H1 (cell line): ENCODE measurements at regions not wholly inside any gene's neighbourhood (a gene's known extent, or its start where the extent isn't known, plus 50 kb on each side); places are given as distances from the start of the nearest gene placed in this dataset.

Experiments
- TF ChIP-seq, protein P1 (sequence below): fragments of 300-600 bp; sonication (generic); IDR thresholded peaks from 2 replicates; pipeline ENCODE4 v1.7.1; 2012; ENCODE audit warnings: low read length, moderate library complexity, mild to moderate bottlenecking, inconsistent platforms; ENCODE audit not compliant: insufficient replicate concordance
- TF ChIP-seq, protein P2 (sequence below): IDR thresholded peaks from 2 replicates; pipeline ENCODE4 v1.6.1; 2012; ENCODE audit warnings: low read length, inconsistent platforms

DNA sequence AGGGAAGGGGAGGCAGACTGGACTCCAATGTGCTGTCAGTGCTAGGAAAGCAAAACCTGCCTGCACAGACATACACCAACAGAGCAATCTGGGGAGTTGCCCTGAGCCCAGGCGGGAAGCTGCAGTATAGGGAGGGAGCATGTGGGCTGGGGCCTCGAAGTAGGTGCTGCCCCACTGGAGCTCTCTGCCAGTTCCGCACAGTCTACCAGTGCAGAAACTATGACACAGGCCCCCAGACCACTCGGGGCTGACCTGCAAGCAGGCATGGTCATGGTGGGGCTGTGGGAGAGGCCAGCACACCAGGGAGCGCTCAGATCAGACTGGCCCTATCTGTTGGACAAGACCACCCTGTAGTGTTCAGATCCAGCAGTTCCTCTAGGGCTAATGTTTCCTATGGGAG is 344.1 kb upstream of the TRAM1L1 start (continued):
- TF ChIP-seq, protein P1, sequence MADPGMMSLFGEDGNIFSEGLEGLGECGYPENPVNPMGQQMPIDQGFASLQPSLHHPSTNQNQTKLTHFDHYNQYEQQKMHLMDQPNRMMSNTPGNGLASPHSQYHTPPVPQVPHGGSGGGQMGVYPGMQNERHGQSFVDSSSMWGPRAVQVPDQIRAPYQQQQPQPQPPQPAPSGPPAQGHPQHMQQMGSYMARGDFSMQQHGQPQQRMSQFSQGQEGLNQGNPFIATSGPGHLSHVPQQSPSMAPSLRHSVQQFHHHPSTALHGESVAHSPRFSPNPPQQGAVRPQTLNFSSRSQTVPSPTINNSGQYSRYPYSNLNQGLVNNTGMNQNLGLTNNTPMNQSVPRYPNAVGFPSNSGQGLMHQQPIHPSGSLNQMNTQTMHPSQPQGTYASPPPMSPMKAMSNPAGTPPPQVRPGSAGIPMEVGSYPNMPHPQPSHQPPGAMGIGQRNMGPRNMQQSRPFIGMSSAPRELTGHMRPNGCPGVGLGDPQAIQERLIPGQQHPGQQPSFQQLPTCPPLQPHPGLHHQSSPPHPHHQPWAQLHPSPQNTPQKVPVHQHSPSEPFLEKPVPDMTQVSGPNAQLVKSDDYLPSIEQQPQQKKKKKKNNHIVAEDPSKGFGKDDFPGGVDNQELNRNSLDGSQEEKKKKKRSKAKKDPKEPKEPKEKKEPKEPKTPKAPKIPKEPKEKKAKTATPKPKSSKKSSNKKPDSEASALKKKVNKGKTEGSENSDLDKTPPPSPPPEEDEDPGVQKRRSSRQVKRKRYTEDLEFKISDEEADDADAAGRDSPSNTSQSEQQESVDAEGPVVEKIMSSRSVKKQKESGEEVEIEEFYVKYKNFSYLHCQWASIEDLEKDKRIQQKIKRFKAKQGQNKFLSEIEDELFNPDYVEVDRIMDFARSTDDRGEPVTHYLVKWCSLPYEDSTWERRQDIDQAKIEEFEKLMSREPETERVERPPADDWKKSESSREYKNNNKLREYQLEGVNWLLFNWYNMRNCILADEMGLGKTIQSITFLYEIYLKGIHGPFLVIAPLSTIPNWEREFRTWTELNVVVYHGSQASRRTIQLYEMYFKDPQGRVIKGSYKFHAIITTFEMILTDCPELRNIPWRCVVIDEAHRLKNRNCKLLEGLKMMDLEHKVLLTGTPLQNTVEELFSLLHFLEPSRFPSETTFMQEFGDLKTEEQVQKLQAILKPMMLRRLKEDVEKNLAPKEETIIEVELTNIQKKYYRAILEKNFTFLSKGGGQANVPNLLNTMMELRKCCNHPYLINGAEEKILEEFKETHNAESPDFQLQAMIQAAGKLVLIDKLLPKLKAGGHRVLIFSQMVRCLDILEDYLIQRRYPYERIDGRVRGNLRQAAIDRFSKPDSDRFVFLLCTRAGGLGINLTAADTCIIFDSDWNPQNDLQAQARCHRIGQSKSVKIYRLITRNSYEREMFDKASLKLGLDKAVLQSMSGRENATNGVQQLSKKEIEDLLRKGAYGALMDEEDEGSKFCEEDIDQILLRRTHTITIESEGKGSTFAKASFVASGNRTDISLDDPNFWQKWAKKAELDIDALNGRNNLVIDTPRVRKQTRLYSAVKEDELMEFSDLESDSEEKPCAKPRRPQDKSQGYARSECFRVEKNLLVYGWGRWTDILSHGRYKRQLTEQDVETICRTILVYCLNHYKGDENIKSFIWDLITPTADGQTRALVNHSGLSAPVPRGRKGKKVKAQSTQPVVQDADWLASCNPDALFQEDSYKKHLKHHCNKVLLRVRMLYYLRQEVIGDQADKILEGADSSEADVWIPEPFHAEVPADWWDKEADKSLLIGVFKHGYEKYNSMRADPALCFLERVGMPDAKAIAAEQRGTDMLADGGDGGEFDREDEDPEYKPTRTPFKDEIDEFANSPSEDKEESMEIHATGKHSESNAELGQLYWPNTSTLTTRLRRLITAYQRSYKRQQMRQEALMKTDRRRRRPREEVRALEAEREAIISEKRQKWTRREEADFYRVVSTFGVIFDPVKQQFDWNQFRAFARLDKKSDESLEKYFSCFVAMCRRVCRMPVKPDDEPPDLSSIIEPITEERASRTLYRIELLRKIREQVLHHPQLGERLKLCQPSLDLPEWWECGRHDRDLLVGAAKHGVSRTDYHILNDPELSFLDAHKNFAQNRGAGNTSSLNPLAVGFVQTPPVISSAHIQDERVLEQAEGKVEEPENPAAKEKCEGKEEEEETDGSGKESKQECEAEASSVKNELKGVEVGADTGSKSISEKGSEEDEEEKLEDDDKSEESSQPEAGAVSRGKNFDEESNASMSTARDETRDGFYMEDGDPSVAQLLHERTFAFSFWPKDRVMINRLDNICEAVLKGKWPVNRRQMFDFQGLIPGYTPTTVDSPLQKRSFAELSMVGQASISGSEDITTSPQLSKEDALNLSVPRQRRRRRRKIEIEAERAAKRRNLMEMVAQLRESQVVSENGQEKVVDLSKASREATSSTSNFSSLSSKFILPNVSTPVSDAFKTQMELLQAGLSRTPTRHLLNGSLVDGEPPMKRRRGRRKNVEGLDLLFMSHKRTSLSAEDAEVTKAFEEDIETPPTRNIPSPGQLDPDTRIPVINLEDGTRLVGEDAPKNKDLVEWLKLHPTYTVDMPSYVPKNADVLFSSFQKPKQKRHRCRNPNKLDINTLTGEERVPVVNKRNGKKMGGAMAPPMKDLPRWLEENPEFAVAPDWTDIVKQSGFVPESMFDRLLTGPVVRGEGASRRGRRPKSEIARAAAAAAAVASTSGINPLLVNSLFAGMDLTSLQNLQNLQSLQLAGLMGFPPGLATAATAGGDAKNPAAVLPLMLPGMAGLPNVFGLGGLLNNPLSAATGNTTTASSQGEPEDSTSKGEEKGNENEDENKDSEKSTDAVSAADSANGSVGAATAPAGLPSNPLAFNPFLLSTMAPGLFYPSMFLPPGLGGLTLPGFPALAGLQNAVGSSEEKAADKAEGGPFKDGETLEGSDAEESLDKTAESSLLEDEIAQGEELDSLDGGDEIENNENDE, result no peak
- TF ChIP-seq, protein P2, sequence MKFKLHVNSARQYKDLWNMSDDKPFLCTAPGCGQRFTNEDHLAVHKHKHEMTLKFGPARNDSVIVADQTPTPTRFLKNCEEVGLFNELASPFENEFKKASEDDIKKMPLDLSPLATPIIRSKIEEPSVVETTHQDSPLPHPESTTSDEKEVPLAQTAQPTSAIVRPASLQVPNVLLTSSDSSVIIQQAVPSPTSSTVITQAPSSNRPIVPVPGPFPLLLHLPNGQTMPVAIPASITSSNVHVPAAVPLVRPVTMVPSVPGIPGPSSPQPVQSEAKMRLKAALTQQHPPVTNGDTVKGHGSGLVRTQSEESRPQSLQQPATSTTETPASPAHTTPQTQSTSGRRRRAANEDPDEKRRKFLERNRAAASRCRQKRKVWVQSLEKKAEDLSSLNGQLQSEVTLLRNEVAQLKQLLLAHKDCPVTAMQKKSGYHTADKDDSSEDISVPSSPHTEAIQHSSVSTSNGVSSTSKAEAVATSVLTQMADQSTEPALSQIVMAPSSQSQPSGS, result no peak
